Activated CD8-positive, alpha-beta memory T cell treated with anti-CD3 and anti-CD28 coated beads, Interleukin-2, amount 50 U/mL, for 24 hours (primary cell): ENCODE measurements at regions not wholly inside any gene's neighbourhood (a gene's known extent, or its start where the extent isn't known, plus 50 kb on each side); places are given as distances from the start of the nearest gene placed in this dataset.

Source experiments
- DNase-seq: peaks from one replicate; pipeline ENCODE4 v3.0.0-alpha.2; 2020; ENCODE audit errors: extremely low read depth

- no peak for DNase-seq
Observed at GRCh38 chr18:78622251-78622906, 357.2 kb upstream of the SALL3 start.

- no peak for DNase-seq
Observed at GRCh38 chr18:78622907-78623541, 356.6 kb upstream of the SALL3 start.

GRCh38 chr18:78624646-78625279 is 354.9 kb upstream of the SALL3 start:
- DNase-seq, result no peak

- no peak for DNase-seq
Observed at GRCh38 chr18:78625847-78626246, 353.8 kb upstream of the SALL3 start.

GRCh38 chr18:78627551-78628346 is 351.9 kb upstream of the SALL3 start:
- no peak for DNase-seq

GRCh38 chr18:78629426-78629825 is 350.2 kb upstream of the SALL3 start:
- no peak for DNase-seq

GRCh38 chr18:78630356-78630755 is 349.3 kb upstream of the SALL3 start:
- no peak for DNase-seq

- no peak for DNase-seq
Observed at GRCh38 chr18:78630981-78631510, 348.6 kb upstream of the SALL3 start.

- DNase-seq, result no peak
Observed at GRCh38 chr18:78632111-78632541, 347.5 kb upstream of the SALL3 start.

GRCh38 chr18:78634061-78634696 is 345.4 kb upstream of the SALL3 start:
- no peak for DNase-seq

GRCh38 chr18:78635093-78635800 is 344.4 kb upstream of the SALL3 start:
- DNase-seq, result no peak

- DNase-seq, result no peak
Observed at GRCh38 chr18:78636260-78636659, 343.4 kb upstream of the SALL3 start.

- no peak for DNase-seq
Observed at GRCh38 chr18:78637442-78638402, 341.9 kb upstream of the SALL3 start.

- DNase-seq, result no peak
Observed at GRCh38 chr18:78639006-78639950, 340.3 kb upstream of the SALL3 start.

GRCh38 chr18:78640246-78640995 is 339.2 kb upstream of the SALL3 start:
- no peak for DNase-seq

GRCh38 chr18:78641689-78642231 is 337.9 kb upstream of the SALL3 start:
- DNase-seq, result no peak

GRCh38 chr18:78642296-78642951 is 337.2 kb upstream of the SALL3 start:
- DNase-seq, result no peak
